H1 (cell line): ENCODE measurements at regions not wholly inside any gene's neighbourhood (a gene's known extent, or its start where the extent isn't known, plus 50 kb on each side); places are given as distances from the start of the nearest gene placed in this dataset.

Source experiments
- CTCF ChIA-PET: fragments of 300-600 bp; sonication (Branson Sonifier 250); formaldehyde crosslinking; loops from one replicate; lab custom pipeline; 2021; ENCODE audit not compliant: partially characterized antibody; lab: Charles Lee
- POLR2A ChIA-PET: fragments of 300-600 bp; sonication (Branson Sonifier 250); formaldehyde crosslinking; loops from one replicate; lab custom pipeline; 2021; ENCODE audit warnings: inconsistent platforms; ENCODE audit not compliant: partially characterized antibody; lab: Charles Lee
- DNase-seq, 2 experiments: peaks; one replicate each; pipeline versions ENCODE4 v3.0.0 to v3.0.0-alpha.2; 2010 to 2022; ENCODE audit warnings: low spot score in 2 of 2, low read depth in 1 of 2, mixed read lengths in 1 of 2
- FAIRE-seq: peaks from 2 replicates; lab custom pipeline; 2011; peaks lifted over from hg19 to GRCh38; lab: Jason Lieb, UNC
- H2AFZ ChIP-seq: 2 replicates; pipeline ENCODE4 v1.8.1; 2012; ENCODE audit warnings: low read length, inconsistent platforms
- H2AK5ac ChIP-seq: 2 replicates; pipeline ENCODE4 v1.6.1; 2013; ENCODE audit warnings: low read depth, low read length
- H2BK120ac ChIP-seq: replicated peaks from 2 replicates; pipeline ENCODE3; 2013; ENCODE audit warnings: low read depth, low read length, inconsistent platforms
- H2BK12ac ChIP-seq: 2 replicates; pipeline ENCODE4 v1.6.1; 2013; ENCODE audit warnings: low read depth, low read length
- H2BK15ac ChIP-seq: 2 replicates; pipeline ENCODE4 v1.6.1; 2013; ENCODE audit warnings: low read length
- H2BK20ac ChIP-seq: 2 replicates; pipeline ENCODE4 v1.6.1; 2013; ENCODE audit warnings: low read length
- H2BK5ac ChIP-seq: 2 replicates; pipeline ENCODE4 v1.6.1; 2013; ENCODE audit warnings: low read depth, low read length
- H3K14ac ChIP-seq: 2 replicates; pipeline ENCODE4 v1.6.1; 2013; ENCODE audit warnings: inconsistent platforms; ENCODE audit not compliant: insufficient read length
- H3K18ac ChIP-seq: 2 replicates; pipeline ENCODE4 v1.6.1; 2013; ENCODE audit warnings: low read length; ENCODE audit errors: extremely low read depth
- H3K23ac ChIP-seq: 2 replicates; pipeline ENCODE4 v1.6.1; 2013; ENCODE audit warnings: inconsistent platforms; ENCODE audit not compliant: insufficient read length
- H3K23me2 ChIP-seq: 2 replicates; pipeline ENCODE4 v1.6.1; 2013; ENCODE audit warnings: low read depth, low read length
- H3K27ac ChIP-seq: 2 replicates; pipeline ENCODE4 v1.6.1; 2011; ENCODE audit warnings: low read depth, low read length, inconsistent platforms
- H3K27me3 ChIP-seq, 4 experiments: replicated peaks in 1 of 4; 1 replicate in 1 of 4; 2 replicates in 3 of 4; pipeline versions ENCODE4 v1.6.1 to v1.8.1; 2011 to 2013; ENCODE audit warnings: low read length in 3 of 4, mild to moderate bottlenecking in 3 of 4, inconsistent platforms in 2 of 4, mixed read lengths in 2 of 4, moderate library complexity in 1 of 4; ENCODE audit not compliant: control insufficient read depth in 3 of 4, insufficient read depth in 3 of 4; ENCODE audit errors: extremely low read depth in 1 of 4
- H3K36me3 ChIP-seq, 4 experiments: 2 replicates each; pipeline versions ENCODE4 v1.6.1 to v1.8.1; 2011 to 2013; ENCODE audit warnings: mild to moderate bottlenecking in 4 of 4, low read length in 3 of 4, moderate library complexity in 2 of 4, control low read depth in 1 of 4, inconsistent platforms in 1 of 4; ENCODE audit not compliant: insufficient read depth in 4 of 4, control insufficient read depth in 2 of 4
- H3K4ac ChIP-seq: replicated peaks from 2 replicates; pipeline ENCODE3; 2013; ENCODE audit warnings: low read length, low read depth, mixed read lengths, inconsistent platforms; ENCODE audit not compliant: insufficient read length
- H3K4me1 ChIP-seq, 4 experiments: replicated peaks in 1 of 4; 1 replicate in 1 of 4; 2 replicates in 3 of 4; pipeline versions ENCODE4 v1.6.1 to v1.8.1; 2011 to 2013; ENCODE audit warnings: low read length in 3 of 4, inconsistent platforms in 2 of 4, mixed read lengths in 1 of 4; ENCODE audit not compliant: insufficient read depth in 4 of 4, control insufficient read depth in 3 of 4
- H3K4me2 ChIP-seq, 2 experiments: 2 replicates each; pipeline versions ENCODE4 v1.6.1 to v1.8.1; 2011 to 2013; ENCODE audit warnings: low read depth in 2 of 2, low read length in 2 of 2, control low read depth in 1 of 2, inconsistent platforms in 1 of 2, mild to moderate bottlenecking in 1 of 2; ENCODE audit not compliant: insufficient read depth in 1 of 2
- H3K4me3 ChIP-seq, 4 experiments: fragments of 200-600, 300-600 bp in 1 of 4; sonication (generic), shearing (Covaris generic), sonication (Bioruptor Twin) in 1 of 4; 2 replicates each; pipeline versions ENCODE4 v1.5.1 to v1.8.1; 2011 to 2016; ENCODE audit warnings: low read length in 4 of 4, low read depth in 3 of 4, control low read depth in 2 of 4, inconsistent platforms in 2 of 4, mild to moderate bottlenecking in 2 of 4, mixed read lengths in 1 of 4, moderate library complexity in 1 of 4; ENCODE audit not compliant: insufficient read depth in 2 of 4; ENCODE audit errors: extremely low read depth in 1 of 4
- H3K56ac ChIP-seq: replicated peaks from 2 replicates; pipeline ENCODE3; 2013; ENCODE audit warnings: low read depth, mild to moderate bottlenecking, mixed read lengths, low read length, inconsistent platforms; ENCODE audit not compliant: insufficient read length
- H3K79me1 ChIP-seq: 2 replicates; pipeline ENCODE4 v1.6.1; 2013; ENCODE audit warnings: low read depth, low read length, control low read depth
- H3K79me2 ChIP-seq, 2 experiments: 2 replicates each; pipeline versions ENCODE4 v1.6.1 to v1.8.1; 2012 to 2013; ENCODE audit warnings: low read length in 2 of 2, mild to moderate bottlenecking in 2 of 2, inconsistent platforms in 1 of 2; ENCODE audit not compliant: insufficient read depth in 2 of 2, control insufficient read depth in 1 of 2
- H3K9ac ChIP-seq, 4 experiments: replicated peaks in 1 of 4; 1 replicate in 1 of 4; 2 replicates in 3 of 4; pipeline versions ENCODE4 v1.6.1 to v1.8.1; 2011 to 2013; ENCODE audit warnings: low read depth in 3 of 4, low read length in 3 of 4, control low read depth in 2 of 4, mild to moderate bottlenecking in 2 of 4, moderate library complexity in 2 of 4, inconsistent platforms in 1 of 4; ENCODE audit errors: extremely low read depth in 1 of 4
- H3K9me3 ChIP-seq, 2 experiments: 2 replicates each; pipeline versions ENCODE4 v1.6.1 to v1.8.1; 2012 to 2013; ENCODE audit warnings: mild to moderate bottlenecking in 2 of 2, moderate library complexity in 2 of 2, control low read depth in 1 of 2, inconsistent platforms in 1 of 2, low read depth in 1 of 2, low read length in 1 of 2, mixed read lengths in 1 of 2; ENCODE audit not compliant: insufficient read depth in 2 of 2
- H4K20me1 ChIP-seq, 2 experiments: replicated peaks in 1 of 2; 2 replicates each; pipeline versions ENCODE3 to v1.8.1; 2011 to 2013; ENCODE audit warnings: inconsistent platforms in 2 of 2, low read length in 2 of 2, mild to moderate bottlenecking in 1 of 2; ENCODE audit not compliant: insufficient read depth in 2 of 2, control insufficient read depth in 1 of 2
- H4K5ac ChIP-seq: 2 replicates; pipeline ENCODE4 v1.6.1; 2013; ENCODE audit warnings: low read length, low read depth, mixed read lengths, inconsistent platforms; ENCODE audit not compliant: insufficient read length
- H4K8ac ChIP-seq: 2 replicates; pipeline ENCODE4 v1.8.0; 2013; ENCODE audit warnings: mild to moderate bottlenecking, moderate library complexity, low read length, inconsistent platforms; ENCODE audit not compliant: insufficient read depth; ENCODE audit errors: extremely low read depth
- H4K91ac ChIP-seq: replicated peaks from 2 replicates; pipeline ENCODE3; 2013; ENCODE audit warnings: low read length, mixed read lengths, inconsistent platforms; ENCODE audit not compliant: insufficient read length
- CTBP2 ChIP-seq: IDR thresholded peaks from 2 replicates; pipeline ENCODE4 v1.7.0; 2011; ENCODE audit warnings: borderline replicate concordance, mild to moderate bottlenecking, moderate library complexity, mixed read lengths, low read length; ENCODE audit not compliant: insufficient read depth, insufficient read length
- GABPA ChIP-seq: IDR thresholded peaks from 2 replicates; pipeline ENCODE4 v1.6.1; 2011; ENCODE audit warnings: mild to moderate bottlenecking, low read length, moderate library complexity, borderline replicate concordance; ENCODE audit not compliant: insufficient read depth
- SP2 ChIP-seq: IDR thresholded peaks from 2 replicates; pipeline ENCODE4 v1.6.1; 2012; ENCODE audit warnings: mild to moderate bottlenecking, low read length, inconsistent platforms
- WGBS, 2 experiments: shearing (Covaris generic) in 1 of 2; methylation state at CpG; one replicate each; pipeline versions ENCODE4 v1.1.6 to v1.1.7; 2013 to 2015; ENCODE audit warnings: low lambda C conversion rate in 2 of 2, mixed read lengths in 2 of 2, inconsistent platforms in 1 of 2, low coverage in 1 of 2, missing lambda C conversion rate in 1 of 2; ENCODE audit not compliant: insufficient replicate concordance in 2 of 2, insufficient coverage in 1 of 2, insufficient read length in 1 of 2; ENCODE audit errors: extremely low coverage in 1 of 2, missing lambda C conversion rate in 1 of 2; 5-methylcytosine and 5-hydroxymethylcytosine counted together

DNA sequence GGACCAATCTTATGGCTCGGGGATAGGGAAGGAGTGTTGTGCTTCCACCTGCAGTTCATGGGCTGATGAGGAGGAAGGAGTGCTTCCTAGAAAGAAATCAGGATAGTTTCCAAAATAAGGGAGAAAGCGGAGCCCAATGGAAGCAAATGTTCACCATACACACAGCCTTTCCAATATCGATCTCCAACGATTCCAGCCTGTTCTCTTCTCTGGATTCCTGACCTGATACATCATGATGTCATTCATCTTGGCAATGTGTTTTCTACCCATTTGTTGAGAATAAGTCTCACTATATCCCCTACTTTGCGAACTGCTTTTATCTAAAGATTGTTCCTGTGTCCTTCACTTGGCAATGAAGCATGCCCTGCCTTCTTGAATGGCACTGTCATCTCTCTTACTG lies 205.3 kb upstream of the SIX2 start:
- no peak overlapping the region for H3K56ac ChIP-seq
- H2BK12ac ChIP-seq = no peak overlapping the region
- H3K4me1 ChIP-seq = peaks cover 0 to 4% (median 1%) of the 10 kb centered on the region in 4 experiments; a peak in 1 of 7 replicates
- H3K18ac ChIP-seq = no peak overlapping the region
- H3K4ac ChIP-seq = no peak overlapping the region
- 90% methylated on average over 5 of the region's 5 CpGs; no CpG with 5 or more reads in 1 of the 2 experiments for WGBS, 2 experiments
- no peak overlapping the region for H4K5ac ChIP-seq
- no peaks in the 10 kb centered on the region for H3K36me3 ChIP-seq
- no peaks in the 10 kb centered on the region for H3K27me3 ChIP-seq
- H3K4me3 ChIP-seq = no peak overlapping the region
- no peak overlapping the region for H2AK5ac ChIP-seq
- no peak overlapping the region for H3K9ac ChIP-seq
- no peak overlapping the region for H3K27ac ChIP-seq
- ChIA-PET POLR2A (no interaction called here), CTCF (no interaction called here)
- no peak overlapping the region for H2BK20ac ChIP-seq
- H3K79me2 ChIP-seq = no peaks in the 10 kb centered on the region
- H2BK5ac ChIP-seq = no peak overlapping the region
- no peak overlapping the region for H3K14ac ChIP-seq
- DNase-seq (no peak), FAIRE-seq (no peak)
- H2AFZ ChIP-seq = no peak overlapping the region
- TF ChIP-seq GABPA (no peak), SP2 (no peak), CTBP2 (no peak)
- H4K20me1 ChIP-seq = no peaks in the 10 kb centered on the region
- no peaks in the 10 kb centered on the region; the same call in 1 of the 2 replicates for H3K23me2 ChIP-seq
- H4K91ac ChIP-seq = no peak overlapping the region
- H2BK15ac ChIP-seq = no peak overlapping the region
- no peak overlapping the region for H2BK120ac ChIP-seq
- H3K79me1 ChIP-seq = no peaks in the 10 kb centered on the region
- no peak overlapping the region for H4K8ac ChIP-seq
- H3K9me3 ChIP-seq = no peaks in the 10 kb centered on the region
- H3K23ac ChIP-seq = no peak overlapping the region
- H3K4me2 ChIP-seq = no peak overlapping the region
